Gastrocnemius medialis (tissue), 4 donors: ENCODE measurements at regions not wholly inside any gene's neighbourhood (a gene's known extent, or its start where the extent isn't known, plus 50 kb on each side); places are given as distances from the start of the nearest gene placed in this dataset.

ENCODE experiments used
- ATAC-seq, 2 donors: fragments of 150-250 bp; one replicate each; pipeline ENCODE4 v1.9.1; 2016
- DNase-seq, 2 donors: peaks; one replicate each; pipeline ENCODE4 v3.0.0-alpha.2; 2019
- H3K27ac ChIP-seq, 4 donors: fragments of 200-600 bp; sonication (generic); 1 replicate in 1 of 4; 2 replicates in 3 of 4; pipeline ENCODE4 v1.5.1; 2016 to 2018; ENCODE audit warnings: mild to moderate bottlenecking in 2 of 4, moderate library complexity in 1 of 4
- H3K27me3 ChIP-seq, 3 donors: fragments of 200-600 bp; sonication (generic) in 2 of 3; 1 replicate in 1 of 3; 2 replicates in 2 of 3; pipeline versions ENCODE4 v1.5.1 to v1.6.0; 2016 to 2019; ENCODE audit warnings: mild to moderate bottlenecking in 1 of 3, moderate library complexity in 1 of 3
- H3K36me3 ChIP-seq, 2 donors: fragments of 200-600 bp; sonication (generic) in 1 of 2; one replicate each; pipeline ENCODE4 v1.5.1; 2017 to 2018
- H3K4me1 ChIP-seq, 2 donors: fragments of 200-600 bp; sonication (generic) in 1 of 2; one replicate each; pipeline ENCODE4 v1.5.1; 2016 to 2017; ENCODE audit warnings: mild to moderate bottlenecking in 2 of 2
- H3K4me3 ChIP-seq, 4 donors: fragments of 200-600 bp; sonication (generic) in 3 of 4; 1 replicate in 1 of 4; 2 replicates in 3 of 4; pipeline ENCODE4 v1.5.1; 2016 to 2019; ENCODE audit warnings: mild to moderate bottlenecking in 2 of 4
- H3K9me3 ChIP-seq, 3 donors: fragments of 200-600 bp; sonication (generic) in 2 of 3; 1 replicate in 1 of 3; 2 replicates in 2 of 3; pipeline ENCODE4 v1.5.1; 2016 to 2019
- CTCF ChIP-seq, 5 experiments: fragments of 450-650 bp in 3 of 5; fragments of 200-600 bp in 2 of 5; sonication (generic) in 2 of 5; IDR thresholded peaks in 4 of 5; conservative IDR thresholded peaks in 1 of 5; 1 replicate in 4 of 5; 2 replicates in 1 of 5; pipeline ENCODE4 v1.5.1; 2016 to 2019; ENCODE audit warnings: antibody characterized with exemption in 5 of 5, mild to moderate bottlenecking in 3 of 5, moderate library complexity in 3 of 5
- POLR2A ChIP-seq, 2 donors: fragments of 450-650 bp; IDR thresholded peaks; one replicate each; pipeline ENCODE4 v1.6.1; 2017; ENCODE audit warnings: antibody characterized with exemption in 2 of 2, mild to moderate bottlenecking in 2 of 2, moderate library complexity in 2 of 2
- in situ Hi-C, 4 donors: fragments of 200-750 bp; cut with MboI; loops; one replicate each; pipeline versions ENCODE4 v1.15.0 to v1.8.0; 2017; ENCODE audit warnings: low sequenced_read_pairs in 4 of 4
- intact Hi-C: fragments of 100-400 bp; cut with DNase I; formaldehyde crosslinking; loops from one replicate; pipeline ENCODE4 v1.15.1; 2023; ENCODE audit warnings: low total_unique reads

GRCh38 chr3:181316482-181316881 lies 326.9 kb upstream of the DNAJC19 start:
- Histone ChIP-seq H3K36me3 (no peaks in the 10 kb centered on the region), H3K4me3 (no peak overlapping the region), H3K4me1 (no peaks in the 10 kb centered on the region), H3K9me3 (no peaks in the 10 kb centered on the region), H3K27me3 (no peaks in the 10 kb centered on the region), H3K27ac (no peak overlapping the region)
- TF ChIP-seq CTCF (IDR thresholded peaks at IDR 0.05 in 4 of 5, conservative IDR thresholded peaks at IDR 0.05 in 1 of 5) (no peak), POLR2A (IDR thresholded peaks at IDR 0.05) (no peak)
- ATAC-seq (no peak), DNase-seq (no peak)
- intact Hi-C loops, result no loop called here
- in situ Hi-C loops, result no loop called here

- no peaks in the 10 kb centered on the region for H3K9me3 ChIP-seq
- intact Hi-C loops, result no loop called here
- TF ChIP-seq CTCF (IDR thresholded peaks at IDR 0.05 in 4 of 5, conservative IDR thresholded peaks at IDR 0.05 in 1 of 5), result no peak
- no peak for TF ChIP-seq POLR2A (IDR thresholded peaks at IDR 0.05)
- H3K27me3 ChIP-seq, result no peaks in the 10 kb centered on the region
- DNase-seq (no peak), ATAC-seq (no peak)
- no peak overlapping the region for H3K4me3 ChIP-seq
- in situ Hi-C loops, result no loop called here
- no peak overlapping the region for H3K27ac ChIP-seq
- H3K36me3 ChIP-seq, result no peaks in the 10 kb centered on the region
- H3K4me1 ChIP-seq, result no peaks in the 10 kb centered on the region
Measured at GRCh38 chr3:181313335-181313734, 323.8 kb upstream of the DNAJC19 start.

- no peaks in the 10 kb centered on the region for H3K4me1 ChIP-seq
- DNase-seq (no peak), ATAC-seq (no peak)
- H3K27me3 ChIP-seq, result no peaks in the 10 kb centered on the region
- H3K4me3 ChIP-seq, result no peak overlapping the region
- in situ Hi-C loops (no loop called here), intact Hi-C loops (no loop called here)
- H3K27ac ChIP-seq, result no peak overlapping the region
- H3K9me3 ChIP-seq, result no peaks in the 10 kb centered on the region
- no peak for TF ChIP-seq CTCF (IDR thresholded peaks at IDR 0.05 in 4 of 5, conservative IDR thresholded peaks at IDR 0.05 in 1 of 5)
- no peak for TF ChIP-seq POLR2A (IDR thresholded peaks at IDR 0.05)
- no peaks in the 10 kb centered on the region for H3K36me3 ChIP-seq
Measured at GRCh38 chr3:181311186-181311585, 321.6 kb upstream of the DNAJC19 start.

GRCh38 chr3:181302960-181303359 lies 313.4 kb upstream of the DNAJC19 start:
- intact Hi-C loops, result no loop called here
- ATAC-seq, result no peak

More at GRCh38 chr3:181302960-181303359, 313.4 kb upstream of the DNAJC19 start:
- no peaks in the 10 kb centered on the region for H3K4me1 ChIP-seq
- H3K27ac ChIP-seq, result no peak overlapping the region
- no peaks in the 10 kb centered on the region for H3K36me3 ChIP-seq
- in situ Hi-C loops, result no loop called here
- H3K4me3 ChIP-seq, result no peak overlapping the region
- DNase-seq, result no peak
- no peaks in the 10 kb centered on the region for H3K9me3 ChIP-seq
- no peaks in the 10 kb centered on the region for H3K27me3 ChIP-seq
- TF ChIP-seq POLR2A (IDR thresholded peaks at IDR 0.05) (no peak), CTCF (IDR thresholded peaks at IDR 0.05 in 4 of 5, conservative IDR thresholded peaks at IDR 0.05 in 1 of 5) (no peak)
